Natural killer cell (primary cell): ENCODE measurements at regions not wholly inside any gene's neighbourhood (a gene's known extent, or its start where the extent isn't known, plus 50 kb on each side); places are given as distances from the start of the nearest gene placed in this dataset.

Experiments used
- ATAC-seq, 3 donors: fragments of 150-1000 bp in 2 of 3; fragments of 200-7000 bp in 1 of 3; cut with Tn5 transposase; 1 replicate in 1 of 3; 2 replicates in 2 of 3; pipeline ENCODE4 v1.10.0; 2021; ENCODE audit warnings: mild to moderate bottlenecking in 2 of 3, moderate library complexity in 2 of 3
- DNase-seq, 2 donors: peaks; one replicate each; pipeline versions ENCODE4 v3.0.0 to v3.0.0-alpha.2; 2013 to 2021; ENCODE audit warnings: mixed read lengths in 1 of 2
- H3K27ac ChIP-seq: one replicate; pipeline ENCODE4 v1.5.1; 2013; ENCODE audit warnings: mild to moderate bottlenecking, low read length
- H3K27me3 ChIP-seq: one replicate; pipeline ENCODE4 v1.6.1; 2013; ENCODE audit warnings: low read length; ENCODE audit not compliant: control insufficient read depth, insufficient read depth
- H3K36me3 ChIP-seq: one replicate; pipeline ENCODE4 v1.6.1; 2013; ENCODE audit warnings: low read length; ENCODE audit not compliant: control insufficient read depth, insufficient read depth
- H3K4me1 ChIP-seq: one replicate; pipeline ENCODE4 v1.6.1; 2013; ENCODE audit warnings: low read length; ENCODE audit not compliant: control insufficient read depth, insufficient read depth
- H3K4me3 ChIP-seq: one replicate; pipeline ENCODE4 v1.5.1; 2013; ENCODE audit warnings: low read length
- H3K9me3 ChIP-seq: one replicate; pipeline ENCODE4 v1.6.1; 2013; ENCODE audit warnings: low read length; ENCODE audit not compliant: control insufficient read depth, insufficient read depth
- H3K27ac Mint-ChIP-seq, 2 donors: one replicate each; pipeline ENCODE4 v1.8.0; 2022; ENCODE audit warnings: mild to moderate bottlenecking in 2 of 2, mixed read lengths in 2 of 2, moderate library complexity in 1 of 2
- H3K27me3 Mint-ChIP-seq, 2 donors: one replicate each; pipeline ENCODE4 v1.8.0; 2022; ENCODE audit warnings: low read depth in 2 of 2, mixed read lengths in 2 of 2
- H3K36me3 Mint-ChIP-seq: one replicate; pipeline ENCODE4 v1.8.0; 2022; ENCODE audit warnings: mixed read lengths
- H3K4me1 Mint-ChIP-seq, 2 donors: one replicate each; pipeline ENCODE4 v1.8.0; 2022; ENCODE audit warnings: mixed read lengths in 2 of 2
- H3K4me3 Mint-ChIP-seq: one replicate; pipeline ENCODE4 v1.8.0; 2022; ENCODE audit warnings: mild to moderate bottlenecking, moderate library complexity, mixed read lengths
- H3K9me3 Mint-ChIP-seq, 2 donors: one replicate each; pipeline ENCODE4 v1.8.0; 2022; ENCODE audit warnings: mixed read lengths in 2 of 2
- CTCF ChIP-seq: fragments of 200-600 bp; IDR thresholded peaks from one replicate; pipeline ENCODE4 v1.8.0; 2022; ENCODE audit warnings: antibody characterized with exemption
- WGBS: methylation state at CpG from one replicate; pipeline ENCODE4 v1.1.7; 2013; ENCODE audit warnings: missing lambda C conversion rate; ENCODE audit not compliant: insufficient coverage; 5-methylcytosine and 5-hydroxymethylcytosine counted together
- intact Hi-C: fragments of 100-400 bp; cut with micrococcal nuclease; formaldehyde crosslinking; loops from one replicate; pipeline ENCODE4 v1.14.2; 2022

DNA sequence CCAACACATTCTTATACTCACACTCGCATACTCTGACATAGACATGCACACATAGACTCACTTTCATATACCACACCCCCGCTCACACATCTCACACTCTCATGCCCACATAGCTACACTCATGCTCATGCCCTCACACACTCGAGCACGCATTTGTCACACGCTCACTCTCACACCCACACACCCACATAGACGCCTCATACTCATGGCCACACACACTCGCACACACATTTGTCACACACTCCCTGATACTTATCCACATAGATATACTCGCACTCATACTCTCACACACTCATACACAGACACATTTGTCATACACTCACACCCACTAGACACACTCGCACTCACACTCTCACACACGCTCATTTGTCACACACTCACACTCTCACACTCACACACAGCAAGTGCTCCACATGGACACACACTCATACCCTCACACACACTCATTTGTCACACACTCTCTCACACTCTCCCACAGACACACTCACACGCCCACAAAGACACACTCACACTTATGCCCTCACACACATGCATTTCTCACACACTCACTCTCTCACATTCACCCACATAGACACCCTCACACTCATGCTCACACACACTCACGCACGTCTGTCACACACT is 50.9 kb downstream of the TNP1 start:
- no peak for TF ChIP-seq CTCF
- Mint-ChIP-seq H3K27ac (no peak overlapping the region), H3K27me3 (no peaks in the 10 kb centered on the region), H3K9me3 (no peaks in the 10 kb centered on the region), H3K36me3 (no peaks in the 10 kb centered on the region), H3K4me1 (no peaks in the 10 kb centered on the region), H3K4me3 (no peak overlapping the region)
- Histone ChIP-seq H3K4me3 (no peak overlapping the region), H3K36me3 (no peaks in the 10 kb centered on the region), H3K4me1 (no peaks in the 10 kb centered on the region), H3K27ac (no peak overlapping the region), H3K9me3 (no peaks in the 10 kb centered on the region), H3K27me3 (no peaks in the 10 kb centered on the region)
- intact Hi-C loops = no loop called here
- WGBS = 86% methylated on average over 13 of the region's 13 CpGs
- ATAC-seq (peak in 1 of 3 donors; percentile 33), DNase-seq (no peak)

DNA sequence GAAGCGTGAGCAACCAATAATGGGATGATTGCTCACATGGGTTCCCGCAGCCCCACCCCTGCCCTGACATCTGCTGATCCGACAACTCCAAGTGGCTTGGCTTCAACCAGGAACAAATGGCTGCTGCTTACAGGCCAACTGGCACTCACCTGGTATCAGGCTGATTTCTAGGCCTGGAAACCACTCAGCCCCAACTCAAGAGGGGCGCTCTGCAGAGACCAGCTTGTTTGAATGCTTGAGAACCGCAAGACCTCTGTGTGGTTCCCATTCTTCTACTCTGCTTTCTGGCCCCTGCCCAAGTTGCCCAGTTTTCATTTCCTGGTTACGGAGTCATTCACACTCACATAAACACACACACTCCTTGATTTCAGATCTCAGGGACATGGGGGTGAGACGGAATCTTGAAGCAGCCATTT is 52.0 kb downstream of the TNP1 start:
- no peak for DNase-seq
- no peak overlapping the region for H3K27ac Mint-ChIP-seq
- H3K4me3 ChIP-seq = no peak overlapping the region
- H3K27me3 ChIP-seq = no peaks in the 10 kb centered on the region
- WGBS = 68% methylated on average over 7 of the region's 7 CpGs
- intact Hi-C loops = no loop called here
- H3K36me3 ChIP-seq = no peaks in the 10 kb centered on the region
- H3K27me3 Mint-ChIP-seq = no peaks in the 10 kb centered on the region
- H3K4me1 Mint-ChIP-seq = no peaks in the 10 kb centered on the region
- no peak for ATAC-seq
- H3K36me3 Mint-ChIP-seq = no peaks in the 10 kb centered on the region
- TF ChIP-seq CTCF = no peak
- H3K4me1 ChIP-seq = no peaks in the 10 kb centered on the region
- no peaks in the 10 kb centered on the region for H3K9me3 Mint-ChIP-seq
- H3K4me3 Mint-ChIP-seq = no peak overlapping the region
- H3K27ac ChIP-seq = no peak overlapping the region
- no peaks in the 10 kb centered on the region for H3K9me3 ChIP-seq

DNA sequence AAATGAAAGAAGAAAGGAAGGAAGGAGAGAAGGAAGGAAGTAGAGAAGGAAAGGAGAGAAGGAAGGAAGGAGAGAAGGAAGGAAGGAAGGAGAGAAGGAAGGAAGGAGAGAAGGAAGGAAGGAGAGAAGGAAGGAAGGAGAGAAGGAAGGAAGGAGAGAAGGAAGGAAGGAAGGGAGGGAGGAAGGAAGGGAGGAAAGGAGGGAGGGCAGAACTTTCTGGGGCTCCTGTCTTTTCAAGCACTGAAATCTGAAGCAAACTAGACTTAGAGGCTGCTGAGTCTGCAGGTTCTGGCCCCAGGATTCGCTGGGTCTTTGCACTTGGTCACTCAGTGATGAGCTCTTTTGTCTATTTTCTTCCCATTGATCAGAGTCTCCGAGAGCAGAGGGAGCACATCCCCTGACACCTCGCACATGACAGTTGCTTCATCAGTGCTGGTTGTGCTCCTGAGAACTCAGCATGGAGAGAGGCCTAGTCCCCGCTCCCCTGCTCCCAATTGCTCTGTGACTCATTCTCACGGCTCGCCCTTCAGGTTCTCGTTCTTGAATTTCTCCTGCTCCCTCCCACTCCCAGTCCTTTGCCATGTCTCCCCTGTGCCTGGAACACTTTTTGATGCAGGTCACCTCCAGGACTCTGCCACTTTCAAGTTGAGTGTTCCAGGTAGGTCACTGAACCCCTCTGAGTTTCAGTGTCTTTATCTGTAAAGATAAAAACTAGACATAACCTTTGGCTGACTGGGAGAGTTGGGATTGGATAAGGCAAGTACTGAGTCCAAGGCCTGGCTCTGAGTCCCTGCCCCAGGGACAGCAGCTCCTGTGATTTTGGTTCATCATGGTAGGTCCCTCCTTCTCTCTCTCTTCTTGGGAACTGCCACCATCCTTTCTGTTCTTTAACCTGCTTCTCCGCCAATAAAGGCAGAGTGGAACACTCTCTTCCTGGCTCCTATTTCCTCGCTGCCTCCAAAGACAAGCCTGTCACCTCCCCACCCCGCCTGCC is 55.2 kb downstream of the TNP1 start:
- Mint-ChIP-seq H3K4me1 (no peaks in the 10 kb centered on the region), H3K36me3 (no peaks in the 10 kb centered on the region), H3K27ac (no peak overlapping the region), H3K4me3 (no peak overlapping the region), H3K9me3 (no peaks in the 10 kb centered on the region), H3K27me3 (no peaks in the 10 kb centered on the region)
- Histone ChIP-seq H3K27me3 (no peaks in the 10 kb centered on the region), H3K27ac (no peak overlapping the region), H3K4me1 (no peaks in the 10 kb centered on the region), H3K36me3 (no peaks in the 10 kb centered on the region), H3K9me3 (no peaks in the 10 kb centered on the region), H3K4me3 (no peak overlapping the region)
- ATAC-seq (no peak), DNase-seq (no peak)
- TF ChIP-seq CTCF = no peak
- WGBS = 76% methylated on average over 8 of the region's 10 CpGs
- intact Hi-C loops = no loop called here
